ENCODE measurements at regions not wholly inside any gene's neighbourhood (a gene's known extent, or its start where the extent isn't known, plus 50 kb on each side); places are given as distances from the start of the nearest gene placed in this dataset.

GRCh38 chr2:103496850-103497249 is 735.0 kb downstream of the TMEM182 start:
- DNase-seq (ENCODE audit: low read depth in 3 of 3) = no peak

- no peak for DNase-seq (ENCODE audit: low read depth in 3 of 3)
Measured at GRCh38 chr2:103506812-103507211, 745.0 kb downstream of the TMEM182 start.

- no peak for DNase-seq (ENCODE audit: low read depth in 3 of 3)
Measured at GRCh38 chr2:103512442-103512841, 750.6 kb downstream of the TMEM182 start.

- no peak for DNase-seq (ENCODE audit: low read depth in 3 of 3)
Measured at GRCh38 chr2:103520547-103520946, 758.7 kb downstream of the TMEM182 start.

- DNase-seq (ENCODE audit: low read depth in 3 of 3) = no peak
Measured at GRCh38 chr2:103525756-103526155, 763.9 kb downstream of the TMEM182 start.

- no peak for DNase-seq (ENCODE audit: low read depth in 3 of 3)
Measured at GRCh38 chr2:103526757-103527156, 764.9 kb downstream of the TMEM182 start.

- DNase-seq (ENCODE audit: low read depth in 3 of 3) = no peak
Measured at GRCh38 chr2:103527278-103527677, 765.4 kb downstream of the TMEM182 start.

GRCh38 chr2:103529798-103530502 is 768.1 kb downstream of the TMEM182 start:
- DNase-seq (ENCODE audit: low read depth in 3 of 3) = no peak

- no peak for DNase-seq (ENCODE audit: low read depth in 3 of 3)
Measured at GRCh38 chr2:103552775-103553174, 790.9 kb downstream of the TMEM182 start.

GRCh38 chr2:103594823-103595222 is 833.0 kb downstream of the TMEM182 start:
- no peak for DNase-seq (ENCODE audit: low read depth in 3 of 3)

GRCh38 chr2:103605071-103605780 is 843.4 kb downstream of the TMEM182 start:
- DNase-seq (ENCODE audit: low read depth in 3 of 3) = no peak

GRCh38 chr2:103615611-103616105 is 853.8 kb downstream of the TMEM182 start:
- no peak for DNase-seq (ENCODE audit: low read depth in 3 of 3)

- DNase-seq (ENCODE audit: low read depth in 3 of 3) = no peak
Measured at GRCh38 chr2:103616891-103617290, 855.1 kb downstream of the TMEM182 start.

GRCh38 chr2:103618112-103618511 is 856.3 kb downstream of the TMEM182 start:
- DNase-seq (ENCODE audit: low read depth in 3 of 3) = no peak

GRCh38 chr2:103627301-103627700 is 865.5 kb downstream of the TMEM182 start:
- DNase-seq (ENCODE audit: low read depth in 3 of 3) = no peak

- no peak for DNase-seq (ENCODE audit: low read depth in 3 of 3)
Measured at GRCh38 chr2:103638978-103639377, 877.1 kb downstream of the TMEM182 start.

GRCh38 chr2:103656558-103656957 is 894.7 kb downstream of the TMEM182 start:
- DNase-seq (ENCODE audit: low read depth in 3 of 3) = no peak

GRCh38 chr2:103660519-103660918 is 898.7 kb downstream of the TMEM182 start:
- DNase-seq (ENCODE audit: low read depth in 3 of 3) = no peak

GRCh38 chr2:103660947-103661346 is 899.1 kb downstream of the TMEM182 start:
- DNase-seq (ENCODE audit: low read depth in 3 of 3) = no peak

- DNase-seq (ENCODE audit: low read depth in 3 of 3) = no peak
Measured at GRCh38 chr2:103664690-103665089, 902.9 kb downstream of the TMEM182 start.

GRCh38 chr2:103667335-103667884 is 905.6 kb downstream of the TMEM182 start:
- no peak for DNase-seq (ENCODE audit: low read depth in 3 of 3)

- no peak for DNase-seq (ENCODE audit: low read depth in 3 of 3)
Measured at GRCh38 chr2:103669531-103669930, 907.7 kb downstream of the TMEM182 start.
